ENCODE measurements at regions not wholly inside any gene's neighbourhood (a gene's known extent, or its start where the extent isn't known, plus 50 kb on each side); places are given as distances from the start of the nearest gene placed in this dataset.

GRCh38 chr6:137434640-137435039, 59.6 kb downstream of the OLIG3 start:
- DNase-seq (ENCODE audit: low read depth) = no peak

DNA sequence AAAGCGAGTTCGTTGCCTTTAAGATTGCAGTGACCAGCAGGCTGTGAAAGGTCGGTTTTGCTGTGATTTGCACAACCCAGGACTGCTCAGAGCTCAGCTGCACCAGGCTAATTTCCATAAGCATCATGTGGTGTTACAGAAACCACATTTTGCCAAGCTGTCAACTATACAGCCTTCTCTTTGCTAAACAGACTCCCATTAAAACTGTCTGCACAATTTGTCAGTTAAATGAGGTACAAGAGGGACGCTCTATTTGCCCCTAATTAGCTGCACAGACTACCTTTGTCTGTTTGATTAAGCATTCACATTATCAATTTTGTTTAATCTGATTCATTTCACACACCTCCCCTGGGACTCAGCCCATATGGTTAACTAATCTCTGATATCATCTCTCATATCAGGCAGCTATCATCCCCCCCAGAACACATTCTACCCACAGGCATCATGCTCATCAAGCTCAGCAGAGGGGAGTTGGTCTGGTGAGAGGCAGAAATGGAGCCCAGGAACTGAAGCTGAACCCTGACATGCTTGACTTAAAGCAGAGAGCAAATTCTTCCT, 62.1 kb downstream of the OLIG3 start:
- DNase-seq (ENCODE audit: low read depth) = no peak

DNA sequence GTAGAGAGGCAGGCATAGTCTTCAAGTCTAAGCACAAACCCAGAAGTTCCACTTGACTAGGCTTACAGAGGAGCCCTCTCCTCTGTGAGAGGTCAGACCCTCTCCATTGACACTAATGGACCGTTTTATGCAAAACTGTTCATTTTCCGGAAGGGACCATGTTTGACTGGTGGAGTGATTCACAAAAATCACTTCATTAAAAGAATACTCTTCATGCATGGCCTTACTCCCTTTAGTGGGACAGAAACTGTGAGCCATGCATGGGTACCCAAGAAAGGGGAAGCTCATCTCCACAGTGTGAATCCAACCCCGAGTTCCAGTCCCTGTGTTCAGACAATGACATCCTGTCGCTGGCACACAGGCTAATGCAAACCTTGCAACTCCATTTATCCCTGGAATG, 63.2 kb downstream of the OLIG3 start:
- DNase-seq (ENCODE audit: low read depth) = no peak

DNA sequence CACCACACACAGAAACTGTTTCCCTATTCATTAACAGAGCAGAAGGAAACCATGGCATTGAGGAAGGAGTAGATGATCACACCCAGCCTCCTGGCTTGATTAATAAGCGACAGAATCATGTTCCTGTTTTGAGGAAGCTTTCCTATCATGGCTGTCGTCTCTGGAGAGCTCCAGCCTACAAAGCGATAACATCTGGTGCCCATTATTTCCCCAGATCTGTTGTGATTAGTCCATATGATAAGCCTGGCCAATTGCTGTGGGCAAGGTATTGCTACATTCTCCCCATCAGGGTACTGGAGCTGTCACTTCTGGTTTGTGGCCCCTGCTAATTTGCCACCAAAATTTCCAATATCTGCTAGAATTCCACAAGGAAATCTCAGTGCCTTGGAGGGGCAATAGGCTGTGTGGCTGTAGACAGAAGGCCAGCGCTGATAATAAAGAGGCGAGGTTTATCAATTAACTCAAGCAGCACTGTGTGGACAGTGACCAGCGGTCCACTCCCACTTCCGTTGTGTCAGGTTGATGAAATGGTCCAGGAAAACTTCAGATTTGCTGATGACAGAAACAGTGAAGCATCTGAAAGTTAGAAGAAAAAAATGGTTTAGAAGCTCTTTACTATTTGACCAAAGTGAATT, 66.4 kb downstream of the OLIG3 start:
- DNase-seq (ENCODE audit: low read depth) = no peak

GRCh38 chr6:137426007-137426689, 68.0 kb downstream of the OLIG3 start:
- DNase-seq (ENCODE audit: low read depth) = no peak

GRCh38 chr6:137424251-137424650, 69.9 kb downstream of the OLIG3 start:
- no peak for DNase-seq (ENCODE audit: low read depth)

DNA sequence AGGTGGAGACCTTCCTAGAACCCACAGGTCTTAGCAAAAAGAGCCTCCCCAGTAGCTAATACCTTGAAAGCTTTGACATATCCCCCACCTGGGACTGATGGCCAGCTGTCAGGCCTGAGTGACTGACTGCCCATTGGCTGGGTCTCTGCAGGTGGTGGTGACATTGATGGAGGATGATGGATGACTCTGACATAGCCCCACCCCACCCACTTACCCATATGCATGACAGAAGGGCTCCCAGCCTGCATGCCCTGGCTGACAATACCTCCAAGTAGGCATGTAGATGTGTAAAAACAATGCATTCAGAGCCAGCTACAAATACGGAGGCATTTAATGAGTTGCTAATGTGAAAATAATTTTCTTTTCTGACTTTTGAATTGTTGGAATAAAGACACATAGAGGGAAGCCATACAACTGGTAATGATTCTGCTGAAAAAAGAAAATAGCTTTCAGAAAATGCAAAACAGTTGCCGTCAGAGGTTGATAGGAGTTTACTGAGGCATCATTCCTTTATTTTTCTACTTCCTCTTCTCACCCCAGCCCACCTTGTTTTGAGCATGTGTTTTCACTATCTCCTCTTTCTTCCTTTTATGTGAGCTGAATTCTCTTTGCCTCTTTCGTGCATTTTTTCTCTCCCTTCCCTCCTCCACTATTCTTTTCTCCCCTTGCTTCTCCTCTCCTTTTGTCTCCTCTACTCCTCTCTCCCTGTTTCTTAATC, 70.6 kb downstream of the OLIG3 start:
- no peak for DNase-seq (ENCODE audit: low read depth)

- no peak for DNase-seq (ENCODE audit: low read depth)
Measured at GRCh38 chr6:137417396-137417795, 76.8 kb downstream of the OLIG3 start.

GRCh38 chr6:137416376-137417109, 77.7 kb downstream of the OLIG3 start:
- no peak for DNase-seq (ENCODE audit: low read depth)

GRCh38 chr6:137415834-137416190, 78.4 kb downstream of the OLIG3 start:
- no peak for DNase-seq (ENCODE audit: low read depth)

- DNase-seq (ENCODE audit: low read depth) = peak; percentile 54
Measured at GRCh38 chr6:137415127-137415833, 78.9 kb downstream of the OLIG3 start.

- DNase-seq (ENCODE audit: low read depth) = no peak
Measured at GRCh38 chr6:137414599-137414998, 79.6 kb downstream of the OLIG3 start.

DNA sequence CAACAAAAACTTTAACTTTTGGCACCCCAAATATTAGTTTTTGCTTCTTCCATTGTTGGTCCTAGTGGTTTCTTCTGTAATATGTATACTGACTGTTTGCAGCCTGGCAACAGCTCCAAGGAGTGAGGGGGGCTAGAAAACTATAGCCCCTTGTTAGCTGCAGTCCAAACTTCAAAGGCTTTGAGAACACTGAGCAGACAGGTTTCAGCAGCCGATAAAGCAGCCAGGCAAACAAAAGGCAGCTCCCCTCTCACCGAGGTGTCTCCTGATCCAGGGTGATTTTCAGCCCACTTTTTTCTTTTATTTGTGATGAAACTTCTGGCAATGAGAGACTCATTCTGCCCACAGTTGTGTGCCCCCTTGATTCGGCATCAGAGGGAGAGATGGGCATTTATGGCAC, 80.7 kb downstream of the OLIG3 start:
- DNase-seq (ENCODE audit: low read depth) = no peak

DNA sequence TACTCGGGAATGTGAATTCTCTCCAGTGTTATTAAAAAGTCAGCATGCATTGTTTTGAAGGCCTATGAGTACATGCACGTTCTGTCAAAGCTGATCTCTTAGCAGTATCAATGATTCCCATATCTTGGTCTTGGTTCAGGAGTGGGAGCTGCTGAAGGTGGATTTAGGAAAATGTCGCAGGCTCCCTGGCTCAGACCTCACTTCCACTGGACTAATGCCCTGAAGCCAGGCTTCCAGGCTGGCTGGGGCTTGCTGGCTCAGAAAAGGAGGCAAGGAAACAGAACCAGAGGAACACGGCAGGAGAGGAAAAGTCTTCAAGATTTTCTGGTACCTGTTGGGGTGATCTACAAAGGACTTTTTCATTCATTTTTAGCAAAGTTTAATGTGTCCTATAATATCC, 81.6 kb downstream of the OLIG3 start:
- no peak for DNase-seq (ENCODE audit: low read depth)

DNA sequence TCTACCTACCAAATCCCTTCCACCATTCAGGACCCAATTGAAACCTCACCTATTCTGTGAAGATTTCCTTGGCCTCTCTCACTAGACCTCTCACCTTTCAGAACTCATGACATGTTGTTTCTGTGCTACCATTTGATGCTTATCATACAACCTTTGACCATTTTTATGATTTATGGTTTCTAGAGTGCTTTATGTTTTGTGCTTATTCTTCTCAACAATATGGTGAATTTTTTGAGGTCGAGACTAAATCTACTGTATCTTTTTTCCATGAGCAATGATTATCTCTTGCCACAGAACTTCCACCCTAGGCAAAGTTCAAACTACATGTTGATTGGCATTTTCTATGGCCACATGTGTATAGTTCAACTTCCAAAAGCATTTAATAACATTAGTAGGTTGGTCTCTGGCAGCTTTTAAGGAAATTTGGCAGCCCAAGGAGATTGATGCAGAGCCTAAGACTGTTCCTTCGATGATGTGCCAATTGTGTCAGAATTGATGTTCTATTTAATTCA, 84.9 kb downstream of the OLIG3 start:
- DNase-seq (ENCODE audit: low read depth) = no peak

DNA sequence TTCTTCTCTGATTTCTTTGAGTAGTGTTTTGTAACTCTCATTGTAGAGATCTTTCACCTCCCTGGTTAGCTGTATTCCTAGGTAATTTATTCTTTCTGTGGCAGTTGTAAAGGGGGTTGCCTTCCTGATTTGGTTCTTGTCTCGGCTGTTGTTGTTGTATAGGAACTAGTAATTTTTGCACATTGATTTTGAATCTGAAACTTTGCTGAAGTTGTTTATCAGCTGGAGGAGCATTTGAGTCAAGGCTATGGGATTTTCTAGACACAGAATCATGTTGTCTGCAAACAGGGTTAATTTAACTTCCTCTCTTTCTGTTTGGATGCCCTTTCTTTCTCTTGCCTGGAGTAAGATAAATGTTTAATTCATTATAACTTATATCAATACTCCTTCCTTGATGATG, 86.4 kb downstream of the OLIG3 start:
- no peak for DNase-seq (ENCODE audit: low read depth)

DNA sequence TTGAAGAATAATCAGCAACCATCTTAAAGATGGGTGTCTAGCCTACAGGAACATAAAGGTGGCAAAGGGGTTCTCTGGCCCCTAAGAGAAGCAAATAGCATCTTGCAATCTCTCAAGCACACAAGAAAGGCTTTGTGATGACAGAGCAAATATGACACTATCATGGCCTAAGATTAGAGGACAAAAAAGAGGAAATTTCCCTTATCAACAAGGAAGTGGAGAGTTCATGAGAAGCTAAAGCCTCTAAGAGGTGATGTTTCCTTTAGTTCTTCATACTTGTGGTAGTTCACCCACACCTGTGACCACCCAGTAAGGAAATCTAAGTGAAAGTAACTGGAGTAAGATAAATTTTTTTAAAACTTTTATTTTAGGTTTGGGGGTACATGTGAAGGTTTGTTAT, 88.4 kb downstream of the OLIG3 start:
- DNase-seq (ENCODE audit: low read depth) = no peak

- no peak for DNase-seq (ENCODE audit: low read depth)
Measured at GRCh38 chr6:137403855-137404254, 90.3 kb downstream of the OLIG3 start.

DNA sequence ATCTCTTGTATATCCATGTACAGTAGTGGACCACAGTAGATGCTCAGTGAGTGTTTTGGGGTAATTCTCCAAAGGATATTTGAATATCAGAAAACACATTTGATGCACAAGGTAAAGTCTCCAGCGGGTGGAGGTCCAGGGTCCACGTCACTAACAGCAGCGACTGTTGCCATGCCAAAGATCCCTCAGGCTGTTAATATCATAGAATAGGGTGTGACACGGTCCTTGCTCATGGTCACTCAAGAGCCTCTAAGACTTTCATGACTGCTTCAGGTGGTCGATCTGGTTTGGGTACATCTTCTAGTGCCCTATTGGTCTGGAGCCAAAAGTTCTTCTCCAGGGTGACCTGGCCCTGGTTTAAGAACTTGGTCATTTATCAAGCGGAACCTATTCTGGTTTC, 90.8 kb downstream of the OLIG3 start:
- DNase-seq (ENCODE audit: low read depth) = no peak

DNA sequence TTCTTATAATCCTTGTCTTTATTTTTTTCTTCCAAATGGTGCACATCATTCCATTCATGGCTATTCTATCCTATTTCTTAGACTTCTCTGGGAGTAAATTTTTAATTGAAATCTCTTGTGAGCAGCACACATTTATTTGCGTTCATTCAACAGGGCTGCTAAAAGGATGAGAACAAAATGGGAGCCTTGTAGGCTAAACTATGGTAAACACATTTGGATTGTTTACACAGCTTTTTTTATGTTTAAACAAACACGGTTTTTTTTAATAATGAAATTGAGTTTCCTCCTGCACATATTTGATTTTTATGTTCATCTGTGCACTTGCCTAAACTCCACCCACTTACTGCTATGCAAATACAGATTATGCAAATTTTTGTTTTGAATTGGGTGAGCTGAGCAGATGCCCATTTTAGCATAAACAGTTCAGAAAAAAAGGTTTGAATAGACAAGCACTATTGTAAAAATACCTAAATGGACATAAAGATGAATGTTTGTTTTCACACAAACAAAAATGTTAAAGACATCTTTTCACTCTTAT, 92.0 kb downstream of the OLIG3 start:
- DNase-seq (ENCODE audit: low read depth) = no peak

DNA sequence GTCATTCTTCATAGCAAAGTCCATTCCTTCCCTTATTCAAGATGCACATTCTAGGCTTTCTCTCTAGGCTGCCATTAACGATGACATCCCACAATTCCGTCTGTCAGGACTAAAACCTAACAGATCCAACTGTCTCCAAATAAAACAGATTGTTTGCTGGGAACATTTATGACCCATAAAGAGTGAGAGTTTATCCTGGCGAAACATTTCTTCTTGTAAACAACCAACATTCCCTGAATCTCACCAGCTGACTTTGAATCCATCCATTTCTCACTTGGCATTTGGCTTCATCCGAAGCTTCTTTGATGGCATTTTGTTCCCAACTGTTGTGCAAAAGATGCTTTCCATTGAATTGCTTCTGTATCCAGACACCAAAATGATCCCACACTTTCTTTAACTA, 93.1 kb downstream of the OLIG3 start:
- no peak for DNase-seq (ENCODE audit: low read depth)

All from activated T-cell treated with anti-CD3 and anti-CD28 coated beads for 24 hours (primary cell).